ENCODE measurements at regions not wholly inside any gene's neighbourhood (a gene's known extent, or its start where the extent isn't known, plus 50 kb on each side); places are given as distances from the start of the nearest gene placed in this dataset.

- Mint-ChIP-seq H3K4me1 (no peaks in the 10 kb centered on the region), H3K36me3 (ENCODE audit: low read depth) (no peaks in the 10 kb centered on the region), H3K27ac (no peak overlapping the region), H3K27me3 (ENCODE audit: low read depth, poor library complexity) (no peaks in the 10 kb centered on the region), H3K9me3 (peaks cover 14% of the 10 kb centered on the region), H3K4me3 (no peak overlapping the region)
- no peak for TF ChIP-seq CTCF (IDR thresholded peaks at IDR 0.05)
- no peak for DNase-seq
Observed at GRCh38 chr4:148810461-148810860, 368.2 kb upstream of the NR3C2 start.

DNA sequence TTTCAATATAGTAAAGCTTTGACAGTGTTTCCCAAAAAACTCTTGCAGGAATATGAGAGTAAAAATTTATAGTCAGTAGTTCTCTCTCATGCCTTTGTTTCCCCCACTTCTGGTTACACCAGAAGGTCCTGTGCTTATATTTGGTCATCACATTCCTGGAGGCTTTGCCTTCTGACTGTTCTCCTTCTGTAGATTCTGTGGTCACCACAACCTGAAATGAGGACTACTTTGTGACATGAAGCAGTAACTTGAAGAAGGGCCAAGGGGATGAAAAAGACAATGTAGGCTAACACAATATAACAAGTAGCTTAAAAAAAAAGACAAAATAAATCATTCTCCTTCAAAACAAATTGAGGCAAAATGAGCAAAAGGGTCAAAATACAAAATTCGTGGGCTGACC, 366.2 kb upstream of the NR3C2 start:
- Mint-ChIP-seq H3K36me3 (ENCODE audit: low read depth) (no peaks in the 10 kb centered on the region), H3K27ac (no peak overlapping the region), H3K27me3 (ENCODE audit: low read depth, poor library complexity) (no peaks in the 10 kb centered on the region), H3K4me3 (no peak overlapping the region), H3K4me1 (no peaks in the 10 kb centered on the region), H3K9me3 (peaks cover 14% of the 10 kb centered on the region)
- no peak for DNase-seq
- no peak for TF ChIP-seq CTCF (IDR thresholded peaks at IDR 0.05)

- no peak for TF ChIP-seq CTCF (IDR thresholded peaks at IDR 0.05)
- Mint-ChIP-seq H3K36me3 (ENCODE audit: low read depth) (no peaks in the 10 kb centered on the region), H3K4me3 (no peak overlapping the region), H3K4me1 (no peaks in the 10 kb centered on the region), H3K27ac (no peak overlapping the region), H3K27me3 (ENCODE audit: low read depth, poor library complexity) (no peaks in the 10 kb centered on the region), H3K9me3 (peaks cover 4% of the 10 kb centered on the region)
- no peak for DNase-seq
Observed at GRCh38 chr4:148800940-148801339, 358.7 kb upstream of the NR3C2 start.

GRCh38 chr4:148800336-148800885, 358.2 kb upstream of the NR3C2 start:
- TF ChIP-seq CTCF (IDR thresholded peaks at IDR 0.05), result no peak
- Mint-ChIP-seq H3K9me3 (no peaks in the 10 kb centered on the region), H3K4me1 (no peaks in the 10 kb centered on the region), H3K36me3 (ENCODE audit: low read depth) (no peaks in the 10 kb centered on the region), H3K27ac (no peak overlapping the region), H3K27me3 (ENCODE audit: low read depth, poor library complexity) (no peaks in the 10 kb centered on the region), H3K4me3 (no peak overlapping the region)
- DNase-seq, result no peak

DNA sequence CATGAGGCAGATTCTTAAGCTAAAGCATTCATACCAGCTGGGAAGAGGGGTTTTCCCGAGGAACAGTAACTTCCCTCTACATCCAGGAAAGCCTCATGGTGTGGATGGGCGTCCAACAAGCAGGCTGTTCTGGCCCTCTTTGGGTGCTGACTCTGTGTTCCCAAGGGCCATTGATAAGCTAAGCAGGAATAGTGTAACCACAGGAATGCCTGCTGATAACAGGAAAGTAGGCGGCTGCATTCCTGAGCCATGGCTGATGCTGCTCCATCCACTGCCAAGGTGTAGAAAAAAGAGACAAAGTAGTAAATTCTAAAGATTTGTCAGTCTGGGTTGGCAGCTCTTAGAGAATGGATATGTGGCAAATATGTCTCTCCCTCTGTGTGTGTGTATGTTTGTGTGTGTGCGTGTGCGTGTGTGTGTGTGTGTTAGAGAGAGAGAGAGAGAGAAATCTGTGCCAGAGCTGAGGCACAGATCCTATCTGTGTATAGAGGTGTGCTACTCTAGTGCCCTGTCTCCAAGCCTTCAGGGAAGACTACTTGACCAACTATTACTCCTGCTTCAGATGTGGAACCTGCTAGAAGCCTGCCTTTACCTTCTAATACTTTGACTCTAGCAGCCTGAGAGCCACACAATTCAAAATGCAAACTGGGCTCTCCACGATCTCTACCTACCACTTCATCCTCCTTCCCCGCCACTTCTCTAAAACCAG, 353.1 kb upstream of the NR3C2 start:
- no peak for DNase-seq
- Mint-ChIP-seq H3K27me3 (ENCODE audit: low read depth, poor library complexity) (no peaks in the 10 kb centered on the region), H3K27ac (peak overlapping the region; percentile 0), H3K4me3 (no peak overlapping the region), H3K36me3 (ENCODE audit: low read depth) (no peaks in the 10 kb centered on the region), H3K9me3 (no peaks in the 10 kb centered on the region), H3K4me1 (no peaks in the 10 kb centered on the region)
- no peak for TF ChIP-seq CTCF (IDR thresholded peaks at IDR 0.05)

GRCh38 chr4:148793221-148793620, 351.0 kb upstream of the NR3C2 start:
- H3K36me3 Mint-ChIP-seq (ENCODE audit: low read depth), result no peaks in the 10 kb centered on the region
- DNase-seq, result no peak

More at GRCh38 chr4:148793221-148793620, 351.0 kb upstream of the NR3C2 start:
- no peak for TF ChIP-seq CTCF (IDR thresholded peaks at IDR 0.05)
- Mint-ChIP-seq H3K9me3 (no peaks in the 10 kb centered on the region), H3K27ac (no peak overlapping the region), H3K27me3 (ENCODE audit: low read depth, poor library complexity) (no peaks in the 10 kb centered on the region), H3K4me3 (no peak overlapping the region), H3K4me1 (no peaks in the 10 kb centered on the region)

All from nephron progenitor cell (in vitro differentiated cells).